HG02642 (cell line): ENCODE measurements at regions not wholly inside any gene's neighbourhood (a gene's known extent, or its start where the extent isn't known, plus 50 kb on each side); places are given as distances from the start of the nearest gene placed in this dataset.

Source experiments
- ATAC-seq: cut with Tn5 transposase; IDR thresholded peaks from one replicate; pipeline ENCODE4 v1.9.1; 2021; ENCODE audit warnings: mild to moderate bottlenecking; ENCODE audit not compliant: unreplicated experiment, poor library complexity

DNA sequence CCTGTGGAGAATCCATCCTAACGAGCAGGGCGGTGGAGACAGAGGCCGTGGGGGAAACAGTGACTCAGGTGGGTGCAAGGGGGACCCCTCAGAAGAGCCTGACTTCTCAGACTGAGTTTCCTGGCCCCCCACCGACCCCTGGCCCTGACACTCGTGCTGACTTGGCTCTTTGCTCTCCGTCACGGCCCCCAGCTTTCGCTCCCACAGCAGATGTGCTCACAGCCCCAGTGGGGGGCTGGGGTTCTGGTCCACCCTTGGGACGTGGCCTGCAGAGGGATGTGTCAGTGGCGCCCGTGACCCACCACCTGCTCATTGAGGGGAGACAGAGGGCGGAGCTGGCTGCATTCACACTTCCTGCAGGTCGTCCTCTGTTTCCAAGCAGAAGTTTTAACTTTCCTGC, 62.9 kb upstream of the IRX4 start:
- no peak for ATAC-seq

DNA sequence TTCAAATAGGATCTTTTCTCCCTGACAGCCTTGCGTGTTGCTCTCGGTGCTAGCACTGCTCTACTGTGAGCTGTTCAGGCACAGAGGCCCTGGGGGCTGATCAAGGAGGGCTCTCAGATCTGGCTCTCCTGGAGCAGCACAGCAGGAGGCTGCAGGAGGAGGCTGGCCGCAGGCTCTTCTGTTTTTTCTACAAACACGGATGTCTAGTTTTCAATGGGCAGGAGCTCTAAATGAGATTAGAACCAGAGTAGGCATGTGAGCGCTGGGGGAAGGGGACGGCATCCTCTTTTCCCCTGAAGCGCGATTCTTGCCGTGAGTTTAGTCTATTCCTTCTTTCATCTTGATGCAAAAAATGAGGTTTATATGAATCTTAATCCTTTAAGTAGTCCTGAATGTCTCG, 61.7 kb upstream of the IRX4 start:
- ATAC-seq = no peak

DNA sequence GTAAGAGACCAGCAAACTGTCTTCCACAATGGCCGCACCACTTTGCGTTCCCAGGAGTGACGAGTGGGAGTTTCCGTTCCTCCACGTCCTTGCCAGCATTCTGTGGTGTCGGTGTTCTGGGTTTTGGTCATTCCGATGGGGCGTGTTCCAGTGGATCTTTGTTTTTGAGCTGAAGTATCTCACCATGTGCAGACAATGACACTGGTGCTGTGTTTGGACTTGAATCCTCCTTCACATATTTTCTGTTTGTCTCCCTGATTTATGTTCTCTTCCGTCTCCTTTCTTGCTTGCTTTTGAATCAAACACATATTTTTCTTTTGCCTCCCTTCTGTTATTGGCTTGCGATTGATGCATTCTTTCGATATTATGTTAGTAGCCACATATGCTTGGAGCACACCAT, 60.8 kb upstream of the IRX4 start:
- no peak for ATAC-seq

DNA sequence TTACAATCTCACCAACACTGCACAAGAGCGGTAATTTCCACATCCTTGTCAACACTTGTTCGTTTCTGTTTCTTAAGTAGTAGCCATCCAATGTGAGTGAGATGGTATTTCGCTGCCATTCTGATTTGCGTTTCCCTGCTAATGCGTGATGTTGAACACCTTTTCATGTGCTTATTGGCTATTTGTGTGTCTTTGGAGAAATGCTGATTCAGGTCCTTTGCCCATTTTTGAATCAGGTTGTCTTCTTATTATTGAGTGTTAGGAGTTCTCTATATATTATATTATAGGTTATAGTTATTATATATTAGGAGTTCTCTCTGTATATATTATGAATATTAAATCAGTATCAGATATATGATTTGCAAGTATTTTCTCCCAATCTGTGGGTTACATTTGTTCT, 59.9 kb upstream of the IRX4 start:
- ATAC-seq = no peak

DNA sequence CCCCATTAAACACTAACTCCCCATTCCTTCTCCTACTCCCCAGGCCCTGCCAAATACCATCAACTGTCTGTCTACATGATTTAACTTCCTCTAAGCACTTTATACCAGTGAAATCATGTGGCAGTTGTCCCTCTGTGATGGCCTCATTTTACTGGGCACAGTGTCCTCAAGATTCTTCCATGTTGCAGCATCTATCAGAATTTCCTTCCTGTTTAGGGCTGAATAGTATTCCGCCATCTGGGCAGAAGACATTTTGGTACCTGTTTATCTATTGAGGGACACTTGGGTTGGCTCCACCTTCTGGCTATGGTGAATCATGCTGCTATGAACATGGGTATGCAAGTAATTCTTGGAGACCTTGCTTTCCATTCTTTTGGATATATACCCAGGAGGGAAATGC, 59.4 kb upstream of the IRX4 start:
- ATAC-seq = no peak

DNA sequence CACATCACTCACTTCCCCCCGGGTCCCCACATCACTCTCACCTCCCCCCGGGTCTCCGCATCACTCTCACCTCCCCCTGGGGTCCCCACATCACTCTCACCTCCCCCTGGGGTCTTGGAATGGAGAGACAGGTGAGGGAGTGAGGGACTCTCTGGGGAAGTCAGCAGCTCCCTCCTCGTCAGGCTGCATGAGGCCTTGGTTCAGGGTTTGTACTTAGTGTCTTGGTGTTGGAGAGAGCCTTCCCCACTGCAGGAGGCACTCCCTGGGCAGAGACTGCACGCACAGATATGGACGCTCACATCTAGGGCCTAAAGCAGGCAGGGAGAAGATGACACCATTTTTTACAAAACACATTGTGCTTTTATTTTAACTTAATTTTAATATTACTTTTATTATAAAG, 56.5 kb upstream of the IRX4 start:
- ATAC-seq = no peak

DNA sequence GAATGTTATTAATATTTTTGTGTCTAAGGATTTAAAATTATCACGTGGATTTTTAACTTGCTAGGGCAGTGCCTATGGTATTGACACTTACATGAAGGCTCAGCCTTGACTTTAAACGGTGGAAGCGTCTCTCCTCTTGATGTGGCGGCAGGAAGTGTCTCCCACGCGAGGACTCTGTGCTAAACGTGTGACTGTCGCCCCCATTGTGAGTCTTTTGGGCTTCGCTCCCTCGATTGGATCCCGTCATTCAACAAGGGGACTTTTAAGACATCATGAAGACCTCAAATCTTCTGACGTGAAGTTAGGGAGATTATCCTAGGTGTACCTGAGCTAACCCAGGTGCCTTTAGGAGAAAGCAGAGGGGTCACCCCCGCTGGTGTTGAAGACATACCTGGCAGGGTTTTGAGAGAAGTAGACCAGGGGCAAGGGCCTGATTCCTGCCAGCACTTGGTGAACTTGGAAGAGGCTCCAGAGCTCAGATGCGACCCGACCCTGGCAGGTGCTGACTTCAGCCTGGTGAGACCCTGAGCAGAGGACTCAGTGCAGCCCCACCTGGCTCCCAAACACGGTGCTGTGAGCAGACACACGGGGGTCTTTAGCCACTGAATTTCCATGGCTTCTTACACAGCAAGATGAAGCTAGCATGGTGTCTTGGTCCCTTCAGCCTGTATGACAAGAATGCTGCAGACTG, 55.7 kb upstream of the IRX4 start:
- no peak for ATAC-seq

DNA sequence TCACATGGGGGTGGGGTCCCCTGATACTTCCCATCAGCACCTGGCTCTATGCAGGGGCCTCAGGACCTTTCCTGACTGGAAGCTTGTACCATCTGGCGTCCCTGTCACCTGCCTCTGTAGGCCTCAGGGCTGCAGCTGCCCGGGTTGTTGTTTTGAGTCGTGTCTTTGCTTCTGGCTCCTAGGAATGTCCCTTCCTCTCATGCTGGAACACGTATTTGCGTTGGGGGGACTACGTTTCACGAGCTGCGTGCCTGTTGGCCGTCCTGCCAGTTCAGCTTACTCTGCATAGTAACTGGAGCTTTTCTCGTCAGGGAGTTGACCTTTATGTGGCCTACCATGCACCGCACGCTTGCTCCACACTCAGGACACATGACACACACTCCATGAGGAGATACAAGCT, 54.9 kb upstream of the IRX4 start:
- no peak for ATAC-seq

DNA sequence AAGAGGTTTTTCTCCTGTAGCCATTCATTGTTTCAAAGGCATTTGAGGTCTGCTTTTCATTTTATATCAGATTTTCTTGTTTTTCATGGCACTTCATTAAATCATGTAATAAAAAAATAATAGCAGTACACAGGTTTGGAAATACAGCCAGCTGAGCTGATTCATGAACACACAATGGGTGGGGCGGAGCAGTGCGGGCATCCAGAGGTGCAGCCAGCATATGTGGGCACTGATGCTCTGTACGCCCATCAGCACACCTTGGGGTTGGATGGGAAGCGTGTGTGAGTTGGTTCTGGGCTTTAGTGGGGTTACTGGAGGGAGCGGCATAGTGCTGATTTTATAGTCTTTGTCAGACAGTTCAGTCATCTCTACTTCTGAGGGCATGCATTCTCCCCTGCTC, 54.2 kb upstream of the IRX4 start:
- no peak for ATAC-seq

DNA sequence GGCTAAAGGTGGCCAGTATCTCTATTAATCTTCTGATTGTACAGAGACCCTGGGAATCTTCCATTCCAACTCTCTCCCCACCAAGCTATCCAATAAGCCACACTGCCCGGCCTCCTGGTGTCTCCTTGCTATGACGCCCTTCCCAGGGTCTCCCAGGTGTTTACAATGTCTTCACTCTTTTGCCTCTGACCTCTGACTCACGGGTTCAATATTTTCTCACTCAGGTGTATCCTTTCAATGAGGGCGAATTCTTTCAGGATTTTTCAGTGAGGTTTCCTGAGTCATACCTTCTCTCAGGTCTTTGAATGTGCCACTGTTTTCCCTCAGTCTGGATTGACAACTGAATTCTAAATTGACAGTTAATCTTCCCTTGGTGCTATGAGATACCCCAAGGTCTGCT, 53.7 kb upstream of the IRX4 start:
- ATAC-seq = no peak

DNA sequence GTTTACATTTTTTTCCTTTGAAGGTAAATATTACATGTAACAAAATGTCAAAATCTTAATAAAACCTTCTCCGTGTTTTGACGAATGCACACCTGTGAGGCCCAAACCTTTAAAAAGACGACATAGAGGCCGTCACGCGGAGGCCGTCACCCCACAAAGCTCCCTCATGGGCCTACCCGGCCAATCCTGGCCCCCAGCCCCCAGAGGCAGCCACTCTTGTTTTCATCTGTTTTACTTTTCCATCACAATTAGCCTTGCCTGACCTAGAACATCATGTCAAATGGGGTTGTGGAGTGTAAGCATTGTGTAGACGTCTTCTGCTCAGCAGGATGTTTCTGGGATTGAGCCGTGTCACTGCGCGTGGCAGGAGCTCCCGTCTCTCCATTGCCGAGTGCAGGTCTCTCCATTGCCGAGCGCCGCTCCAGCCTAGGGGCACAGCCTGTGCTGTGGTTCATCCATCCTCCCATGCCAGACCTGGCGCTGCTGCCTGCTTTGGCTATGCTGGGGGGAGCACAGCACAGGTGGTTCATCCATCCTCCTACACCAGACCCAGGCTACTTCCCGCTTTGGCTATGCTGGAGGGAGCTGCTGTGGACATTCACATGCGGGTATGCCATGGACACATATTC, 52.2 kb upstream of the IRX4 start:
- no peak for ATAC-seq

DNA sequence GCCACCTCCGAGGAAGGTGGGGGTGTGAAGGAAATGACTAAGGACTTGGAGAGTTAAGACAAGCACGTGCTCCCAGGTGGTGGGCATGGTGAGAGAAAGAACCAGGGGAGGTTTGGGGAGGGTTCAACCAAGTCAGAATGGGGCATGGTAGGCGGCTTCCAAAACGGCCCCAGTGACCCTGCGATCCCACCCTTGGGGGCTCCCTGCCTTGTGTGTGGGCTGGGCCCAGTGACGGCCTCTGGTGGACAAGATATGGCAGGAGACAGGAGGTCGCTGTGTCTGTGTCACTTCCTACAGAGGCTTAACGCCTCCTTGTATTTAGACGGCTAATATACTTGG, 51.3 kb upstream of the IRX4 start:
- ATAC-seq = no peak

DNA sequence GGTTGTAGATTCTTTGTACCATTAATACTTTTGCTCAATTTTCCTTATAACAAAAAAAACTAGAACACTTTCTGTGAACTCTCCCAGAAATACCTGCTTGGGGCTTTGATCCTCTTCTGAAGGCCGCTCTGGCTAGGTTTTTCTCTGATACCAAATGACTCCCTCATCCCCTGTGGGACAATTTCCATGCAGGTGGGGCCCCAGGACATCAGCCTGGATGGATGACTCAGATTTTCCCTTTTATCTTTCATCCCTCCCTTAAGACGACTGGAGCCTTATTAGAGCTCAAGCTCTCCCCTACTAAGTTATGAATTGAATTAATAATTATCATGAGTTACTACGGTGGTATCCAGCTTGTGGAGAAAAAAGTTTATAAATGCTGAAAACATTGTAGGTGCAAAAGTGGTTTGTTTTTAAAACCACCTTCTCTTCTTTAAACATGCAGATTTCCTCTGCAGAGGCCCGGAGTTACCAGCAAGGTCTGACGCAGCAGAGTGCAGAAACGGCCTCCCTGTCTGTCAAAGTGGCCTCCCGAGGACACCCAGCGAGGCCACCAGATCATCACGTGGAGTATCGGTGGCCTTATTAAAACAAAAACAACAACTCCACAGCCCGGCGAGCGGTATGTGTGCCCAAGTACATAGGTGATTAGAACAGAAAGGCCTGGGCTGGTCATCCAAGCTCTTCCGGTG, 50.8 kb upstream of the IRX4 start:
- no peak for ATAC-seq
